Activated T-cell treated with anti-CD3 and anti-CD28 coated beads for 4 hours (primary cell): ENCODE measurements at regions not wholly inside any gene's neighbourhood (a gene's known extent, or its start where the extent isn't known, plus 50 kb on each side); places are given as distances from the start of the nearest gene placed in this dataset.

Experiments
- DNase-seq: peaks from one replicate; pipeline ENCODE4 v3.0.0-alpha.2; 2020

DNA sequence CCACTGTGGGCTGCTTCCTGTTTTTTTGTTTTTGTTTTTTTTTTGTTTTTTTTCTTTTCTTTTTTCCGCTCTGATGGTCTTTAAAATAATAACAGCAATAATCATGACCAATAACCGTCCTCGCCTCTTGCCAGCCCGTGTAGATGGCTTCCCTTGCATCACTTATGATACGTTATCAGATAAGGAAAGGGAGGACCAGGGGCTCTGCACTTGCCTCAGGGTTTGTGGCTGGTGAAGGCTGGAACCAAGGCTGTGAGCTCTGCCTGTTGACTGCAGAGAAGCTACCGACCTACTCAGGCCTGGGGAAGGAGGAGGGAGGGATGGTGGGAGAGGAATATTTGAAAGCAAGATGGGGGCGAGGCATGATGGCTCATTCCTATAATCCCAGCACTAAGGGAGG lies 114.0 kb upstream of the SDK2 start:
- no peak for DNase-seq

DNA sequence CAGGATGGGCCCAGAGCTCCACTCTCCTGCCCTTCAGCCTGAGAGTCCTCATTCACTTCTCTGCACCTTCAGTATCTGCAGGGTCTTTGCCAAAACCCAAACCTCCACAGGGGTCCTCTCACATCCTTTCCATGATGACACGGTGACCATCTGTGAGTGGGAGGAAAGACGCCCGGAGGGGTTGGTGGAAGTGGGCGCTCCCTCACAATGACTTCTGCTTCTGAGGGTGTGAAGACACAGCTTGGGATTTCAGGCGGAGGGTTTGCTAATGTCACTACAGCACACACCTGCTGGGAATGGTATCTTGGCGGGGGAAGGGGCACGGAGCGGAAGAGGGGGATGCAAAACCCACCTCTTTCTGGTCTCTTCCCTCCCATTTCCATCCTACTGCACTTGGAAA lies 115.1 kb upstream of the SDK2 start:
- no peak for DNase-seq

DNA sequence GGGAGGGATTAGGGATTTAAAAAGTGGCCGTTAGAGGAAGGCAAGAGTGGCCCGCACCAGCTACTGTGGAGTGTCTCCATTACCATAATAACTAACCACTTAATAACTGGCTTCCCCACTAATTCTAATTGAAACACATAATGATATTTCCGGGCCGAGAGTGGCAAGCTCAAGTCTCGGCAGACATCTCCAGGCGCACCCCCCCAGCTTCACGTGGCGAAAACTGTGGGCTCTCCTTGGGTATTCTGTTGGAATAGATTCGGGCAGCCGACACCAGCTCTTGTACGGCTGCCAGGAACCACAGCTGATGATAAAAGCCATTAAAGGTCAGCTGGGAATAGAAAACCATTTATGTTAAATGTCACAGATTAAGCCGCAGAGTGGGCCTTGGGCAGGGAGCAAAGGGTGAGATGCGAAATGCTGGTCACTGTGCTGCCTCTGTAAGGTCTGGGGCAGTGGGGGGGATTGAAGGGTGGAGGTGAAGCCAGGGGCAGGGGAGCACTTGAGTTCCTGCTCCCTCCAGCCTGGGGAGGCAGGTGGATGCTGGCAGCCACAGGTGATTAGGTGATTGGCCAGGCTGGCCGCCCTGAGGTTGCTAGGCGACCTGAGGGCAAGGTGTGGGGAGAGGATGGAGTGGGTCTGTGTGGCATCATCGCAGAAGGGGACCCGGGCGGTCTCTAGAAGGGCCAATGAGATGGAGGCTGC lies 115.6 kb upstream of the SDK2 start:
- DNase-seq: no peak

DNA sequence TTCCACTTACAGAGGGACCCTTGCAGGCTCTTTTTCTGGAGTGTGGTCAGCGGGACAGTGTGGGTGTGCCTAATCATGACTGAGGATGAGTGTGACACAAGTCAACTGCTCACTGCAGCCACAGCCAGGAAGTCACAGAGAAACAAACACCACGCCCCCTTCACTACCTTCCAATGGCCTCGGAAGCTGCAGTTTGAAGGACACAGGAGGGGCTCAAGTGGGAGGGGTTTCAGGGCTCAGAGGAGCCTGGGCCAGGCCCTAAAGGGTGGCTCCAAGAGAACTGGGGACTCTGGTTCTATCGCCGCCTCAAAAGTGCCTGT lies 116.2 kb upstream of the SDK2 start:
- no peak for DNase-seq

DNA sequence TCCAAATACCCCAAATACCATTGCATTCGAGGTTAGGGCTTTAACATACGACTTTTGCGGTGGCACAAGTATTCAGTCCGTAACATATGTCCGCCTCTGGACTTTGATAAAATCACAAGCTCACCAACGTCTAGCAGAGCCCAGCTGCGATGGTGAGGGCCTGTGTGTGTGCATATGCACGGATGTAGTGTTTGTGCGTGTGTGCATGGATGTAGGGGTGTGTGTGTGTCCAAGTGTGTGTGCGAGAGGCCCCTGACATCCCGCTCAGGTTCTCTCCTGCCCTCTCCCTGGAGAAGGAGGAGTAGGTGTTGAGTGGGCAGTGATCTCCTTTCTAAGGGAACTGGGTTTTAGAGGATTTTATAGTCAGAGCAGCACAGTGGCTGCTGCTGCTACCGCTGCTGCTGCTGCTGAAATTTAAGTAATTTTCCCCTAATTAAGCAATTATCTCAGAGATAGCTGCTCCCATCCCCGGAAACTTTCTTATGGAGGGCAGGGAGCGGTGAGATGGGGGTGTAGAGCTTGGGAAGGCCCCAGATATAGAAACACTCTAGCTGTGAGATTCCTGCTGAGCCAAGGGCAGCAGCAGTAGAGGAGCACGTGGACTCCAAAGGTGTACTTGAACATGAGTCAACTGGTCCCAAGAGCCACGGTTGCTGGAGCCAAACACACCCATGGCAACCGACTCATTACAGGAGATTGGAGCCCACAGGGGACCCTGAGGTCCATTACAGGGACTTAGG lies 121.7 kb upstream of the SDK2 start:
- no peak for DNase-seq

DNA sequence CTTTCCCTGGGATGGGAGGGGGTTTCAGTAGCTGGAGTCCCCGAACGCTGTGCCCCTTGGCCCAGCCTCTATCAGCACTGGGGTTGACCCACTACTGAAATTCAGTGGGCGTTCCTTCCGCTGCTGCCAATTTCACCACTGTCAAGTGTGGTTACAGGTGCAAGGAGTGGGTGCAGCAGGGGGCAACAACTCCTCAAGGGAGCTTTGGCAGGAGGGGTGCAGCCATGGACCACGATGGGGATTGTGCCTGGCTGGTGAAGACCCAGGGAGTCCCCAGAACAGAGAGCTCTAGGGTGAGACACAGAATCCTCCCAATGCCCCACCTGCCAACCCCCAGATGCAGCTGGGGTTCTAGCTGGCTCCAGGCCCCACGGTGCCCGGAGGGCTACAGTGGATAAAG lies 123.5 kb upstream of the SDK2 start:
- no peak for DNase-seq

DNA sequence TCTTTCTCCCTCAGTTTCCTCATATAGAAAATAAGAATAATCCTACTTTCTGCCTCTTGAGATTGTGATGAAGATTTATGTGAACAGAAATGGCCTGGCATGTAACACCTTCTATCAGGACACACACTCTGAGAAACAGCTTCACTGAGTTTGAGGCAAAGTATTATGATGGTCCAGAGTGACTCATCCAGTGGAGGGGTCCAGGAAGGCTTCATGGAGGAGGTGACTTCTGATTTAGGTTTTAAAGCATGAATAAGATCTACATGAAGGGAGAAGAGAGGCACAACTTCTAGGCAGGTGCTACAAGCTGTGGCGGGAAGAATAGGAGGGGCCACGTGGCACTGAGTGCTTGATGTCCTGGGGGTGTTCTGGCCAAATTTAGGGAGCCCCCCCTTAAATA lies 124.4 kb upstream of the SDK2 start:
- no peak for DNase-seq

DNA sequence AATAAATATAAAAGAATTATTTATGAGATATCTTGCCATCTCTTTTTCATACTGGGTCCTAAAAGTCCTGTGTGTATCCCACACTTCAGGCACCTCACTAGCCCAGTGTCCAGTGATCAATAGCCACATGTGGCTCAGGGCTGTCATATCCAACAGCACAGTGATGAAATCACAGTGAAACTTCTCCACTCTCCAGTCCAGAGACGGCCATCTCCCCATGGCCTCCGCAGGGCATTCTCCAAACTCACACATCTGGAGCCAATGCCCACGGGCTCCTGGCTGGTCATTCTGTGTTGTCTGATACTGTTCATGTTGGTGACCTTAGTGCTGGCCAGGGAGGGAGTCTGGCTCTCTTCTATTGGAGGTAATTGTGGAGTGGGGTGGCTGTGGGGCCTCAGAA lies 125.2 kb upstream of the SDK2 start:
- no peak for DNase-seq

DNA sequence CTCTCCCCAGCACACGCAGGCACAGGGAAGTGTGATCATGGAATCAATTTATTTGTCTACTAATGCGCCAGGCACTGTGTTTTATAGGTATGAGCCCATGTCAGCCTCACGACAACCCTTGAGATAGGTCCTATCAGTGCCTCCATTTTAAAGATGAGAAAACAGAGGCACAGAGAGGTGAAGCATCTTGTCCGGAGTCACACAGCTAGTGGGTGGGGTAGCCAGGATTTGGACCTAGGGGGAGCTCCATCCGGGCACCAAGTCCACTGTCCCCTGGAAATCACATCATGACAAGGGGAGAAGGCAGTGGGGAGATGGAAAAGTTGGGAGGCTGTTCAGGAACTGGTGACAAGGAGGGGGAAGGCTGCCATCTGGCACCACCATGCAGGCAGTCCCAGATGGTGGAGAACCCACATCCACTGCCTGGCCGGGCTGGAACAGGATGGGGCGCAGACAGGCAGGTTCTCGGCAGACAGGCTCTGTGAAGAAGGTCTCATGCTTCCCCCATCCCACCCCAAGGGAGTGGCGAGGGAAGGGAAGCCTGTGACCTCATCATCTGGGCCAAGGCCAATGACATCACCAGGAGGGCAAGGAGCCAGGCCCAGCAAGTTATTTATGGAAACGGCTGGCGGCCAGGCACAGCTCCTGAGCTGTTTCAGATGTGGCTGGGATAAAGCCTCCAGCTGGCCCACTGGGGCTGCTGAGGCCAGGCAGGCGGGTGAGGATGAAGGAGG lies 126.0 kb upstream of the SDK2 start:
- DNase-seq: no peak

DNA sequence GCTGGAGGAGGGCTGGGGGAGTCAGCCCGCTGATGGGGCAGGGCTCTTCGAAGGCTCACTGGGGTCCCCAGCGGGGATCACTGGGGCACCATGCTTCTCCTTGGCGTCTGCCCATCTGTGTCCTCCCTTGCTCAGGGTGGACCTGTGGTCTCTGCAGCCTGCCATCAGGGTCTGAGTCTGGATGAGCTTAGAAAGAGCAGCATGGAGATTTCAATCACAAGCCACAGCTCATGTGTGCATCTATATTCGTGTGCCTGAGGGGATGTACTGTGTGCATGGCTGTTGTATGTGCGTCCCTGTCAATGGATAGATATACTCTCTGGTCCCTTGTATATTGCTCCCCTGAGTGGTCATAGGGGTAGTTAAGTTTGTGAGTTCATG lies 126.6 kb upstream of the SDK2 start:
- no peak for DNase-seq

DNA sequence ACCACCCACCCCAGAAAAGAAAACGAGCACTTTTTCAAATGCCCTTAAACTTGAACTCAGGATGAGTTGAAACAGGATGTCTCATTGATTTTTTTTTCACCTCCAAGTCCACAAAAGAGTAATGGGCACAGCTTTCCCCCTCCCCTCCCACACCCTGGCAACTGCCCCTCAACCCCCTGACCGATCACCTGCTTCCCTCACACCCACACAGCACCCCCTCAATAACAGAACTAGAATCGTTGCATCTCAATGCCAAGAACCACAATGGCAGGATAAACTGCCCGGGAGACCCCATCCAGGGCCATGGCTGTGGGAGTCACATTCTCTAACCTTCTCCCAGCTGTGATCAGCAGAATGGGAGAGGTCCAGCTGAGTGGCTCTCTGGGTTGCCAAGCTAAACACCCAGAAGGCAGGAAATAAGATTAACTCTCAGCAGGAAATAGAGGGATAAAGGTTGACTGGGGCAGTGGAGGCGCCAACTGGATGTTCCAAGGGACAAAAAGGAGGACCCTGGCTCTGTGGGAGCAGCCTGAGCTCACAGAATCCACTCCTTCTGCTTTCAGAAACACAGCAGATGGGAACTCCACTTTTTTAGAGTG lies 128.0 kb upstream of the SDK2 start:
- no peak for DNase-seq

DNA sequence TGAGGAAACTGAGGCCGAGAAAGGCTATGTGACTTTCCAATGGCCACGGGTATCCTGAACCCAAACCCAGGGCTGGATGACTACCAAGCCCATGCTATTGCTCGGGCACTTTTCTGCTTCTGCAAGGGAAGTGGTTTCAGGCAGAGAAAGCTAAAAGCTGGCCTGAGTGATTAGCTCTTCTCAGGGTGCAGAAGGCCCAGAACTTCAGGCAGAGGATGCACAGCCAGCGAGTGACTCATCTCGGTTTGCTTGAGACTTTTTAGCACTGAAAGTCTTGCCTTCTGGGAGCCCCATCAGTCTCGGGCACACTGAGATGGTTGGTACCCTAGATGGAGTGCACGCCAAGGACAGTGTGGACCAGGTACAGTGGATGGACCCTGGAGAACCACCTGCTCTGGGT lies 129.5 kb upstream of the SDK2 start:
- no peak for DNase-seq

DNA sequence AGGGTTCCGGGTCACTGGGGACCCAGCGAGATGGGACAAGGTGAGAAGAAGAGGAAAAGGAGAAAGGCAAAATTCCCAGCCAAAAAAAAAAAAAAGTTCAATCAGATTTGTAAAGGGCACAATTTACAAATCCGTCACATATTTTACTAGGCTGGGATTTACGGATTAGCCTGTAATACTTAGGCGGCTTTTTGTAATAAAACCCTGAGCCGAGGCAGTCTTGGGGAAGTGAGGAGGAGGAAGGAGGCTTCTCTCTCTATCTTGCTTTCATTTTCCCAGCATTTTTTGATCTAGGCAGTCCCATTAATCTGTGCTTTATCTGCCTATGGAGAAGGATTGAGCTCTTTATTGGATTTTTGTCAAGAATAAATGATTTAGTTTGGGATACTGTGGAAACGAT lies 130.6 kb upstream of the SDK2 start:
- no peak for DNase-seq

DNA sequence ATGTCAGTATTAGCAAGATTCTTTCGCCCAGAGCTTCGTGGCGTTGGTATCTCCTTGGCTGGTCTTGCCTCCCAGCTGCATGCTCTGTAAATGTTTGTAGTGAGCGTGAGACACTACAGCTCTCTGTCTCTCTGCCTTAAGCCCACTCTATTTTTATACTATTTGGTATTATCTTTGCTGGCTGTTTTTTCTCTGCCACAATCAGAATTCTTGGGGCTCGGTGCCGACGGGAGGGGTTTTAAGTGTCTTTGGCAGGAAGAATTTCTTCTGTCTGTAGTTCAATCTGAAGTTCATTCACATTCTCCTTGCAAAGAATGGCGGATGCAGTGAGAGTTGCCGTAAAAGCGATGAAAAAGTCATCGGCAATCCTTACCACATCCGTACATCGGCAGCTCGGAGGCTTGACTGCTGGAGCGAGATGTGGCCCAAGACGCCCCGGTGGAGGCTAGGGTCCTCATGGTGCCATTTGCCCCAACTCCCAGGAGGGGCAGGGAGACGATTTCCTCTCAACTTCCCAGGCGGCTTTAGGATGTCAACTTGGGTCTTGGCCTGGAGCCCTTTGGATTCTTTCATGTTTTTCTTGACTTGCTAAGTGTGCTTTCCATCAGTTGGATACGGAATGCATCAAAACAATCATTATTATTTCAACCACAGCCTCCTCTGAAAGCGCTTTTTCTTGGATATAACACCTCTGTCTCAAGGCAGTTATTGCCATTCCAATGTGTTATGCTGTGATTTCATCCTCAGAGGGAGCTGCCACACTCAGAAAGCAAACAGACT lies 132.3 kb upstream of the SDK2 start:
- no peak for DNase-seq

DNA sequence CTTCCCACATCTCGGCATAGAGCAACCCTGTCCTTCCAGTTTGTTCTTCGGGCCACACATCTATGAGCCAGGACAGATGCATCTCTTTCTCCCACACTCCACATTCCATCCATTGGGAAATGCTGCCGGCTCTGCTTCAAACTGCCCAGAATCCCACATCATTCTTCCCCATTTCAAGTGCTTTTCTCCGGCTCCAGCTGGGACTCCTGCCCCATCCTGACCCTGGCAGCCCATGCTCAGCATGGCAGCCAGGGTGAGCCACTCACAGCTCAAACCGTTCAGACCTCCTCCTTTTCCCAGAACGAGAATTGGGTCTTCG lies 132.8 kb upstream of the SDK2 start:
- no peak for DNase-seq

DNA sequence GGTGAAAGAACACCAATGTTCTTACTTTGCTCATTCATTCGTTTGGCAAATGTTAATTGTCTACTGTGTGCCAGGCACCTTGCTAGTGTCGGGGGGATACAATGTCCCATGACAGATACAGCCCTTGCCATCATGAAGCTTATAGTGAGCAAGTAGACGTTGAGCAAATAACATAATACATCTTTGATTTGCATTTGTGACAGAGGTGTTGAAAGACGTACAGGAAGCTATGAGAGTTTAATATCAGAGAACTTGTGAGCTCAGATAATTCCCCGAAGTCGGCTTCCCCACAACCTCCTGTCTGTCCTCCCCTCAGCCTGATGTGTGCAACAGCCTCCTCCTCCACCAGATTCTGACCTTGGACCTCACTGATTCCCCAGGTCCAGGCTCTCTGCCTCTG lies 138.0 kb upstream of the SDK2 start:
- DNase-seq: no peak

DNA sequence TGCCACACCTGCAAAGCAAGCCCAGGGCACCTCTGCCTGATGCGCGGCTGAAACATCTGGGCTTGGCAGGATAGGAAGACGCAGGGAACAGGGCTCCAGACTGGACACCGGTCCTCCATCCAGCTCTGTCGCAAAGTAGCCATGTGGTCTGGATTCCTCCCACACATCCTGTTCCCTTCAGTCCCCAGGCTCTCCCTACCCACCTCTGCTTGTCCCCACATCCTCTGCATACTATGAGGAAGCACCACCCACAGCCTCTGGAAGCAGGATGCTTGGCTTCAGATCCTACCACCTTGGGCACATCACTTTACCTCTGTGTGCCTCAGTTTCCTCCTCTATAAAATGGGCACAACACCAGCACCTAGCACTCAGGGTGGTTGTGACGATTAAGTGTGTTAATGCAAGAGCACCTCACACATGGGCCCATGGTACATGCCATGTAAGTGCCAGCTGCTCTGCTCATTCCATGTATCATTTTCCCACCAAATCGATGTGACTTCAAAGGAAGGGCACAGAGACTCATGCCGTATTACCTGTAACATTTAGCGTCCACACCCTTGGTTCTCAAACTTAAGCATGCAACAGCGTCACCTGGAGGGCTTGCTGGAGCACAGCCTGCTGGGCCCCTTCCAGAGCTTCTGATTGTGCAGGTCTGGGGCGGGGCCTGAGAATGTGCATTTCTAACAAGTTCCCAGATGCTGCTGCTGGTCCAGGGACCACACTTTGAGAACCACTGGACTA lies 138.6 kb upstream of the SDK2 start:
- no peak for DNase-seq

DNA sequence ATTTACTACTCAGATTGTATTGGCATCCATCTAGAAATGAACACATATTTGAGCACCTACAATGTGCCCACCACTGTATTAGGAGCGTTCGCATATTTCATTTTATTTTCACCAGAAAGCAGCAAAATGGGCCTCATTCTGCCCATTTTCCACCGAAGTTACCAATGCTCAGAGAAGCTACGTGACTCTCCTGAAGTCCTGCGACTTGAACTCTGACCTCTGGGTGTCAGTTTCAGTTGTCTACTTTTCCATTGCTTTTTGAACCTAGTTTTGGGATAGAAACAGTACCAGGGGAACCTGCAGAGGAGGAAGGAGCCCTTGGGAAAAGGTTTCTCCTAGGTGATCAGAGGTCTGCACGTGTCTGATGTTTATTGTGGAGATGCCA lies 139.1 kb upstream of the SDK2 start:
- DNase-seq: no peak

DNA sequence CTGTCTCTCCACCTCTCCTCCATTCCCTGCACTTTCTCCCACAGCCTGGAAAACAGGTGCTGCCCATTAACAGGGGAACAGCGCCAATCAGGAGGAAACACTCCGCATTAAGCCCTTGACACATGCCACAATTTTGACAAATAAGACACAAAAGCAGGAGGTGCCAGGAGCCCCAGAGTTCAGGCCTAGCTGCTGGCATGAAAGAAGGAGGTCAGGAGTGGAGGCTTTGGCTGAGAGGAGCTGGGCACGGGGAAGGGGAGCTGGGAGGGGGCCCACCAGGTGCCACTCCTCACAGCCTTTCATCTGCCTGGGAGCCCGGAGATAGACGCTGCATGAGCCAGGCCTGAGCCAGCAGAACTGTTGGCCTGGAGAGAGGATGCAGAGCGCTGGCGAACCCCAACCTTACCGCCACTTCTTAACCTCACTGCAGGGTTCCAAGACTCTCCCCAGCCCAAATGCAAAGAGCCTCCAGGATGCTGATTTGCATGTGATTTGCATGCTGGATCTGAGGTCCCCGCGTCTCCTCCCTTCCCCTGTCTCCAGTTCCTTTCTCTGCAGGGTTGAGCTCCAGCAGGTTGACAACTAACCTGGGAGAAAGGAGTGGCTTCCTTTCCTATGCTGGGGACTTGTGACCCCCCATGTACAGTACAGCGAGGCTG lies 139.8 kb upstream of the SDK2 start:
- DNase-seq: no peak

DNA sequence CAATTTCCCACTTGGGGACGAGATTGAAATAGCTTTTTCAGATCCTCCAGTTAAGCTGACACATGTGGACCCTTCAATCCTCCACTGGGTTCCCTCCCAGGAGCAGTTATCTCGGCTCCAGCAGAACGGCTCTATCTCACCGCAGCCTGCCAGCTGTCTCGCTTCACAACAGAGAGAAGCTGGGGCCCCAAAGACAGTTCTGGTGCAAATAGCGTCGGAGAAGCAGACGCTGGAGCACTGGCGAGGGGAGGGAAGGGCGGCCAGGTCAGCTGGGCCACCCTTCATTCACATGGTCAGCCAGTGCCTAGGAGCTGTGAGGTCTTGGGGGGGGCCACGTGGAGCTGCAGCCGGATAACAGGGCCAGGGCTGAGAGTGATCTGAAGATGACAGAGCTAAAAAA lies 141.3 kb upstream of the SDK2 start:
- DNase-seq: no peak

DNA sequence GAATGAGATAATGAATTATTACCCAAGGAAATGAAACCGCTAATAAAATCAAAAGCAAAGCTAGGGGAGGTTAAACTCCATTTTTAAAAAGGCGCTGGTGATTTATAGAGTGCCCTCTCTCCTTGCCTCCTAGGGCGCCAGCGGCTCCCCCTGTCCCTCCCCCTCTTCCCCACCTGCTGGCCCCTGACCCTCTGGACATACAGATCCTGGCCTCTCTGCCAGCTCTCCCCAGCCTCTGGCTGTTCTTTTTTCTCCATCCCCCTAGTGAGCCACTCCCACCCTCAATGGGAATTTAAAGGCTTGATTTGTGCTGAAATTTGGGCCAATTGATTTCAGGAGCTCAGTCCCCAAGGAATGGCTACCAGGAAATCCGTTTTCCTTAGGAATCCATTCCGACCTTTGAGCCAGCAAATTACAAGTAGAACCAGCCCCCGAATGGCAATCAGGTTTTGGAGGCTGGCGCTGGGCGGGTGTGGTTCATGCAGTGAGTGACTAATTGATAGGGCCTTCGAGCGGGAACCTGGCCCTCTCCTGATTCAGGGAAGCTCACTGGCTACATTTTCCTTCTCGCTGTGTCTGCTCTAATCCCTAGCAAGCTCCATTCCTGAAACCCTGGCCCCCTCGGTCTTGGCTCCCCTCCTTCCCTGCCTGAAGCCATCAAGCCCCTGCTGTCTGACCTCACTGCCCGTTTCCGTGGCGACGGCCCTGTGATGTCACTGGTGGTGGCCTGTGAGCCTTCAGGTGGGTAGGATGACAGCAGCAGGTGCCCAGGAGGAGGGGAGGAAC lies 141.9 kb upstream of the SDK2 start:
- no peak for DNase-seq
